Endodermal cell (in vitro differentiated cells): ENCODE measurements at regions not wholly inside any gene's neighbourhood (a gene's known extent, or its start where the extent isn't known, plus 50 kb on each side); places are given as distances from the start of the nearest gene placed in this dataset.

Experiments
- DNase-seq: peaks from one replicate; pipeline ENCODE4 v3.0.0-alpha.2; 2017
- H3K27ac ChIP-seq: 2 replicates; pipeline ENCODE4 v1.5.1; 2013; ENCODE audit warnings: mild to moderate bottlenecking, low read depth, low read length, moderate library complexity
- H3K27me3 ChIP-seq: 2 replicates; pipeline ENCODE4 v1.6.1; 2013; ENCODE audit warnings: mild to moderate bottlenecking, low read length, moderate library complexity; ENCODE audit not compliant: insufficient read depth, control insufficient read depth, poor library complexity, severe bottlenecking
- H3K36me3 ChIP-seq: 2 replicates; pipeline ENCODE4 v1.7.0; 2013; ENCODE audit warnings: mild to moderate bottlenecking, low read length, moderate library complexity; ENCODE audit not compliant: control insufficient read depth, insufficient read depth
- H3K4me1 ChIP-seq: one replicate; pipeline ENCODE4 v1.7.0; 2013; ENCODE audit warnings: low read length; ENCODE audit not compliant: control insufficient read depth, insufficient read depth
- H3K4me3 ChIP-seq: 2 replicates; pipeline ENCODE4 v1.5.1; 2013; ENCODE audit warnings: mild to moderate bottlenecking, low read length, moderate library complexity
- H3K9ac ChIP-seq: 2 replicates; pipeline ENCODE4 v1.6.1; 2013; ENCODE audit warnings: mild to moderate bottlenecking, low read length, moderate library complexity; ENCODE audit not compliant: poor library complexity, severe bottlenecking; ENCODE audit errors: extremely low read depth
- H3K9me3 ChIP-seq: 2 replicates; pipeline ENCODE4 v1.6.1; 2013; ENCODE audit warnings: mild to moderate bottlenecking, low read length, moderate library complexity; ENCODE audit not compliant: control insufficient read depth
- H3K27ac Mint-ChIP-seq: 2 replicates; pipeline ENCODE4 v1.8.0; 2020; ENCODE audit warnings: mixed read lengths
- H3K27me3 Mint-ChIP-seq: 2 replicates; pipeline ENCODE4 v1.8.0; 2021; ENCODE audit warnings: mild to moderate bottlenecking, mixed read lengths; ENCODE audit not compliant: insufficient read depth
- H3K36me3 Mint-ChIP-seq: 2 replicates; pipeline ENCODE4 v1.8.0; 2020; ENCODE audit warnings: low read depth, mixed read lengths
- H3K4me1 Mint-ChIP-seq: 2 replicates; pipeline ENCODE4 v1.8.0; 2020; ENCODE audit warnings: mixed read lengths
- H3K4me3 Mint-ChIP-seq: 2 replicates; pipeline ENCODE4 v1.8.0; 2020; ENCODE audit warnings: mild to moderate bottlenecking, moderate library complexity, mixed read lengths
- H3K9me3 Mint-ChIP-seq: 2 replicates; pipeline ENCODE4 v1.8.0; 2020; ENCODE audit warnings: mild to moderate bottlenecking, mixed read lengths
- CTCF ChIP-seq: fragments of 200-600 bp; sonication (generic); conservative IDR thresholded peaks from 2 replicates; pipeline ENCODE4 v1.5.0; 2021; ENCODE audit warnings: antibody characterized with exemption, mild to moderate bottlenecking
- WGBS, 2 experiments: methylation state at CpG; one replicate each; pipeline versions ENCODE4 v1.1.5 to v1.1.7; 2013; ENCODE audit warnings: missing lambda C conversion rate in 2 of 2, mixed read lengths in 1 of 2; ENCODE audit not compliant: insufficient coverage in 1 of 2, insufficient read length in 1 of 2; 5-methylcytosine and 5-hydroxymethylcytosine counted together

DNA sequence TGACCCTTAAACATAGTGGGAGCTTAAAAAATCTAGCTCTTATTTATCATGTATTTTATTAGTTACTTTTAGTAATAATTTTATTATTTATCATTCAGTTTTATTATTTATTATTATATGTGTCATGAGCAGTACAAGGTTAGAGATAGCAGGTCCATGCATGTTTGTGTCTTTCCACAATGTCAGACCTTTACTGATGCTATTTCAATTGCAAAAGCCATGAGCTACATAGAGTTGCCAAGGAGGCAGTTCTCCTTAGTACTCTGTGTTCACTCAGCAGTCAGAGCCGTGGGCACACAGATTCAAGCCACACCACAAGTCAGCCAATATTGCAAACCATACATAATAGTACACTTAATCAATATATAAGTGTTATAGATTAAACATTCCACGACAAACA, 157.9 kb upstream of the NTRK2 start:
- H3K9ac ChIP-seq: no peak overlapping the region
- no peak for TF ChIP-seq CTCF
- peaks cover 3% of the 10 kb centered on the region for H3K27me3 Mint-ChIP-seq
- no peak overlapping the region for H3K27ac Mint-ChIP-seq
- H3K4me1 ChIP-seq: no peaks in the 10 kb centered on the region
- no peak overlapping the region for H3K4me3 Mint-ChIP-seq
- H3K36me3 Mint-ChIP-seq: no peaks in the 10 kb centered on the region
- H3K4me3 ChIP-seq: no peak overlapping the region
- peaks cover 9% of the 10 kb centered on the region for H3K9me3 ChIP-seq
- H3K9me3 Mint-ChIP-seq: peaks cover 15% of the 10 kb centered on the region
- WGBS, 2 experiments: 97% methylated on average over 2 of the region's 2 CpGs; no CpG with 5 or more reads in 1 of the 2 experiments
- no peaks in the 10 kb centered on the region for H3K36me3 ChIP-seq
- H3K27ac ChIP-seq: no peak overlapping the region
- DNase-seq: no peak
- peaks cover 8% of the 10 kb centered on the region for H3K4me1 Mint-ChIP-seq
- H3K27me3 ChIP-seq: no peaks in the 10 kb centered on the region

GRCh38 chr9:84512493-84512892, 157.0 kb upstream of the NTRK2 start:
- no peak for DNase-seq
- H3K27ac Mint-ChIP-seq: no peak overlapping the region
- Histone ChIP-seq H3K9me3 (peaks cover 6% of the 10 kb centered on the region), H3K9ac (no peak overlapping the region), H3K36me3 (no peaks in the 10 kb centered on the region), H3K27me3 (no peaks in the 10 kb centered on the region), H3K4me1 (no peaks in the 10 kb centered on the region), H3K4me3 (no peak overlapping the region), H3K27ac (no peak overlapping the region)
- TF ChIP-seq CTCF: no peak
- peaks cover 8% of the 10 kb centered on the region for H3K4me1 Mint-ChIP-seq
- no peaks in the 10 kb centered on the region for H3K36me3 Mint-ChIP-seq
- no peak overlapping the region for H3K4me3 Mint-ChIP-seq
- 73 to 91% methylated on average over 2 of the region's 2 CpGs for WGBS, 2 experiments
- H3K27me3 Mint-ChIP-seq: peaks cover 1% of the 10 kb centered on the region
- peaks cover 11% of the 10 kb centered on the region for H3K9me3 Mint-ChIP-seq

- WGBS, 2 experiments: 91% methylated on average over 1 of the region's 1 CpG; no CpG with 5 or more reads in 1 of the 2 experiments
Measured at GRCh38 chr9:84513473-84513872, 156.1 kb upstream of the NTRK2 start.

More at GRCh38 chr9:84513473-84513872, 156.1 kb upstream of the NTRK2 start:
- Mint-ChIP-seq H3K27me3 (peaks cover 1% of the 10 kb centered on the region), H3K36me3 (no peaks in the 10 kb centered on the region), H3K4me3 (no peak overlapping the region), H3K27ac (no peak overlapping the region), H3K9me3 (peaks cover 17% of the 10 kb centered on the region), H3K4me1 (peaks cover 8% of the 10 kb centered on the region)
- Histone ChIP-seq H3K36me3 (no peaks in the 10 kb centered on the region), H3K4me1 (no peaks in the 10 kb centered on the region), H3K4me3 (no peak overlapping the region), H3K27me3 (no peaks in the 10 kb centered on the region), H3K9me3 (peaks cover 13% of the 10 kb centered on the region), H3K27ac (no peak overlapping the region), H3K9ac (no peak overlapping the region)
- TF ChIP-seq CTCF: no peak
- DNase-seq: no peak
